ENCODE measurements at regions not wholly inside any gene's neighbourhood (a gene's known extent, or its start where the extent isn't known, plus 50 kb on each side); places are given as distances from the start of the nearest gene placed in this dataset.

DNA sequence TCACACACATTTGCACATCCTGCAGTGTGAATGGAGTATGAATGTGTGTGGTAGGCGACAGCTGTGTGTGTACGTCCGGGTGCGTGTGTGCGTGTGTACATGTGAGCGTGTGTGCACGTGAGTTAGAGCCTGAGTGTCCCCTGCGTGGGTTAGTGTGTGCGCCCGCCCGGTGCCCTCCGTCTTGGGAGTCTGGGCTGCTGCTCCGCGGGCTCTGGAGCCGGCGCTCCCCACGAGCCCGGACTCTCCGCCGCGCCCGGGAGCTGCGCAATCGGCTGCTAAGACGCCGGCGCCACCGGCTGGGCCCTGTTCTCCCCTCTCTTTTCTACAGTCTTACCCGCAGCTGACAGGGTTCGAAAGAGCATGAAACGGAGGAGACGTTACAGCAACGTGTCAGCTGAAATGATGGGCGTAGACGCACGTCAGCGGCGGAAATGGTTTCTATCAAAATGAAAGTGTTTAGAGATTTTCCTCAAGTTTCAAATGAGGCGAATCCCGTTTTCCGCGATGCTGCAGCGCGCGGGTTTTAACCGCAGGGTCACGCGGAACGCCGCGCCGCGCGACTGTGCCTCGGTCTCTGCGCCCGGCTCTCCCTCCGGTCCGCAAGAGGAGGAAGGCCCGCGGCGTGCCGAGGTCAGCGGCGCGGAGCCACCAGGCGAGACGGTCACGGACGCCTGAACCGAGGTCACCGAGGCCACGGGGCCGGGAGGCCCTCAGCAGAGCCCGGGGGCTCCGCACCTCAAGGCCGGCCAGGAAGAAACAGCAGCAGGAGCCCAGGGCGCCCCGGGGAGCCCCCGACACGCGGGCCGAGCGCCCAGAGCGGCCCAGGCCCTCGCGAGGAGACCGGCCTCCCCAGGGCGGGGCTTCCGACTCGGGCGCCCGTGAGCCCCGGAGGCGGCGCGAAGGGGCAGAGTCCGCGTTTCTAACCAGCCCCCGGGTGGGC lies 95.3 kb upstream of the BHLHE23 start:
- peak; percentile 45 for DNase-seq (ENCODE audit: low read depth)
- peak overlapping the region; percentile 63 for H3K4me3 ChIP-seq (ENCODE audit: low read length)
- TF ChIP-seq, protein P1, sequence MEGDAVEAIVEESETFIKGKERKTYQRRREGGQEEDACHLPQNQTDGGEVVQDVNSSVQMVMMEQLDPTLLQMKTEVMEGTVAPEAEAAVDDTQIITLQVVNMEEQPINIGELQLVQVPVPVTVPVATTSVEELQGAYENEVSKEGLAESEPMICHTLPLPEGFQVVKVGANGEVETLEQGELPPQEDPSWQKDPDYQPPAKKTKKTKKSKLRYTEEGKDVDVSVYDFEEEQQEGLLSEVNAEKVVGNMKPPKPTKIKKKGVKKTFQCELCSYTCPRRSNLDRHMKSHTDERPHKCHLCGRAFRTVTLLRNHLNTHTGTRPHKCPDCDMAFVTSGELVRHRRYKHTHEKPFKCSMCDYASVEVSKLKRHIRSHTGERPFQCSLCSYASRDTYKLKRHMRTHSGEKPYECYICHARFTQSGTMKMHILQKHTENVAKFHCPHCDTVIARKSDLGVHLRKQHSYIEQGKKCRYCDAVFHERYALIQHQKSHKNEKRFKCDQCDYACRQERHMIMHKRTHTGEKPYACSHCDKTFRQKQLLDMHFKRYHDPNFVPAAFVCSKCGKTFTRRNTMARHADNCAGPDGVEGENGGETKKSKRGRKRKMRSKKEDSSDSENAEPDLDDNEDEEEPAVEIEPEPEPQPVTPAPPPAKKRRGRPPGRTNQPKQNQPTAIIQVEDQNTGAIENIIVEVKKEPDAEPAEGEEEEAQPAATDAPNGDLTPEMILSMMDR (conservative IDR thresholded peaks at IDR 0.05; ENCODE audit: low read length) = no peak

DNA sequence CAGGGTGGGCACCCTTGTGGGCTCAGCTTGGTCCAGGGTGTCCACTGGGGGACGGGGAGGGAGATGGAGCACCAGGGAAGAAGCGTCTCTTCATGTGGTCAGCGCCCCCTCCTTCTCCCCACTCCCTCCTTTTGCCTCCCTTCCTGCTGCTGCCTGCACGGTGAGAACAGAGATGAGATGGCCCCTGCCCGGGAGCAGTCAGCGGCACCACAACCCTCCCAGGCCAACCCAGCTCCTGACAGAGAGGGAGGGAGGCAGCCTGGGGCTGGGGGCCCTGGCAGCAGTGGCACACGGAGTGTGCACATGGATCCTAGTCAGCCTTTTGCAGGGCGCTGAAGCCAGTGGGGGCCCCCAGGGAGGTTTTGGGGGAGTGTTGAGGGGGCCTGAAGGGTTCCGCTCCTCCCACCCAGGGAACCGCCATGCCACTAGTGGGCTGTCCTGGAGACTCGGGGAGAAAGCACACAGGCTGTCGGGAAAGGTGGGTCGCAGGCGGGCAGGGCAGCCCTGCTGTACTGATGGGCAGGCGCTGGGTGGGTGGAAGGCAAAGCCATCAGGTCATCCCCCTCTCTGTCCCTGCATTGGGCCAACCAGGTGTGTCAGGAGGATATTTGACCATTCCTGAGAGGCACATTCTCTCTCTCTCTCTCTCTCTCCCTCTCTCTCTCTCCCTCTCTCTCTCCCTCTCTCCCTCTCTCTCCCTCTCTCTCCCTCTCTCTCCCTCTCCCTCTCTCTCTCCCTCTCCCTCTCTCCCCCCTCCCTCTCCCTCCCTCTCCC lies 94.3 kb upstream of the BHLHE23 start:
- TF ChIP-seq, protein P1 (conservative IDR thresholded peaks at IDR 0.05; ENCODE audit: low read length) = no peak
- DNase-seq (ENCODE audit: low read depth) = no peak
- H3K4me3 ChIP-seq (ENCODE audit: low read length) = no peak overlapping the region

- TF ChIP-seq, protein P1 (conservative IDR thresholded peaks at IDR 0.05; ENCODE audit: low read length) = no peak
- no peak overlapping the region for H3K4me3 ChIP-seq (ENCODE audit: low read length)
- DNase-seq (ENCODE audit: low read depth) = no peak
Observed at GRCh38 chr20:63100174-63100925, 93.6 kb upstream of the BHLHE23 start.

GRCh38 chr20:63099456-63100173 lies 92.9 kb upstream of the BHLHE23 start:
- no peak for DNase-seq (ENCODE audit: low read depth)
- TF ChIP-seq, protein P1 (conservative IDR thresholded peaks at IDR 0.05; ENCODE audit: low read length) = no peak
- no peak overlapping the region for H3K4me3 ChIP-seq (ENCODE audit: low read length)

DNA sequence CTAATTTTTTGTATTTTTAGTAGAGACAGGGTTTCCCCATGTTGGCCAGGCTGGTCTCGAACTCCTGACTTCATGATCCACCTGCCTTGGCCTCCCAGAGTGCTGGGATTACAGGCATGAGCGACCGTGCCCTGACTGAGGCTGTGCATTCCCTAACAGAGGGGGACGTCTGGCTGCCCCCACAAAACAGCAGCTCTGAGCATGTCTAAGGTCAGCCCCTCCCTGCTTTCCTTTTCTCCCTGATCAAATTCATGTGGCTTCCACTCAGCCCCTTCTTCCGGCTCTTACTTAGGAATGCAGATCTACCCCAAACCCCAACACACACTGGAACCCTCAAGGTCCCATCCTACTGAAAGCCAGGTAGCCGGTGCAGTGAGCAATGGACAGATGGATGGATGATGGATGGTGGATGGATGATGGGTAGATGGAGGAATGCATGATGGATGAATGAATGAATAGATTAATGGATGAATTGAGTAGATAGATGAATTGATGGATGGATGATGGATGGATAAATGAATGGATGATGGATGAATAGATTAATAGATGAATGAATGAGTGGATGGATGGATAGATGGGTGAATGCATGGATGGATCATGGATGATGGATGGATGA lies 91.5 kb upstream of the BHLHE23 start:
- no peak overlapping the region for H3K4me3 ChIP-seq (ENCODE audit: low read length)
- TF ChIP-seq, protein P1 (conservative IDR thresholded peaks at IDR 0.05; ENCODE audit: low read length) = no peak
- no peak for DNase-seq (ENCODE audit: low read depth)

- TF ChIP-seq, protein P1 (conservative IDR thresholded peaks at IDR 0.05; ENCODE audit: low read length) = no peak
- no peak for DNase-seq (ENCODE audit: low read depth)
- H3K4me3 ChIP-seq (ENCODE audit: low read length) = no peak overlapping the region
Observed at GRCh38 chr20:63097336-63097831, 90.6 kb upstream of the BHLHE23 start.

All from AG10803 (cell line).